Transverse colon (tissue), 4 donors: ENCODE measurements at regions not wholly inside any gene's neighbourhood (a gene's known extent, or its start where the extent isn't known, plus 50 kb on each side); places are given as distances from the start of the nearest gene placed in this dataset.

Experiments used
- CTCF ChIP-seq, 5 experiments: fragments of 200-600 bp in 3 of 5; fragments of 450-650 bp in 2 of 5; sonication (generic) in 3 of 5; IDR thresholded peaks; 1 replicate in 2 of 5; 2 replicates in 3 of 5; pipeline ENCODE4 v1.5.1; 2016 to 2017; ENCODE audit warnings: antibody characterized with exemption in 5 of 5, inconsistent platforms in 3 of 5, mild to moderate bottlenecking in 2 of 5, moderate library complexity in 1 of 5
- EP300 ChIP-seq: sonication (generic); formaldehyde crosslinking; IDR thresholded peaks from one replicate; pipeline ENCODE4 v1.6.1; 2017; ENCODE audit warnings: antibody characterized with exemption, low read depth
- POLR2A ChIP-seq: fragments of 450-650 bp; IDR thresholded peaks from one replicate; pipeline ENCODE4 v1.6.1; 2016; ENCODE audit warnings: antibody characterized with exemption, mild to moderate bottlenecking, moderate library complexity
- POLR2AphosphoS5 ChIP-seq, 3 donors: sonication (generic); formaldehyde crosslinking; IDR thresholded peaks; one replicate each; pipeline ENCODE4 v1.6.1; 2016; ENCODE audit warnings: antibody characterized with exemption in 3 of 3

- TF ChIP-seq CTCF (IDR thresholded peaks at IDR 0.05) (no peak), POLR2A (no peak), EP300 (no peak), POLR2AphosphoS5 (IDR thresholded peaks at IDR 0.05) (no peak)
Measured at GRCh38 chr11:116646191-116646590, 126.6 kb downstream of the BUD13 start.
